GM19328 (cell line): ENCODE measurements at regions not wholly inside any gene's neighbourhood (a gene's known extent, or its start where the extent isn't known, plus 50 kb on each side); places are given as distances from the start of the nearest gene placed in this dataset.
"Not testable (repeated sequence)": the region's sequence is repeated elsewhere in the genome, so short reads cannot be mapped to it uniquely, and the experiment has no call there.

Source experiments
- ATAC-seq: cut with Tn5 transposase; IDR thresholded peaks from one replicate; pipeline ENCODE4 v1.9.1; 2021; ENCODE audit warnings: mild to moderate bottlenecking, moderate library complexity; ENCODE audit not compliant: unreplicated experiment

DNA sequence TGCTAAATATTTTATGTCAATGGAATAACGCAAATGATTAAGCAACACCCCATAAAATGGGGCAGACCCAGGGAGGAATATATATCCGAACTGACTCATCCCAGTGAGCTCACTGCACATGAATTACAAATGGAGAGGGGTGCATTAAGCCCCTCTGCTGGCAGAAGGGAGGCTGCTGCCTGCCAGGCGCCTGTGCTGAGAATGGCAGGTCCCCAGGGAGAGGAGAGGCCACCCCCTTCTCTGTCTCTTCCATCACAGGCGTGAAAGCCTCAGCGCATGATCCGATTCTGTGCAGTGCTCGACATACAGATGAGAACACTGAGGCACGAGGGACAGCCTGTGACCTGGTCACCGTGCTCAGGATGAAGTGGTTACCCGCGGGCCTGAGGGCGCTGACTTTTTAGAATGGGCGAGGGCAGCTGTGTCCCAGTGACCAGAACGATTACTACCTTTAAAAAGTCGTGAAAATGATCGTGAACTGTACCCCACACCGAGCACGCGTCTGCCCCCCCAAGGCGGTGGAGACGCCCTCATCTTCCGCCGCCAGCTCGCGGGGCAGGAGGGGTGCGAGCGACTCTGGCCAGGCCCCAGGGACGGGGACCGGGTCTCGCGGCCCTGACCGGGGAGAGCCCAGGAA, 229.7 kb upstream of the FRG2C start:
- ATAC-seq = not testable (repeated sequence)

DNA sequence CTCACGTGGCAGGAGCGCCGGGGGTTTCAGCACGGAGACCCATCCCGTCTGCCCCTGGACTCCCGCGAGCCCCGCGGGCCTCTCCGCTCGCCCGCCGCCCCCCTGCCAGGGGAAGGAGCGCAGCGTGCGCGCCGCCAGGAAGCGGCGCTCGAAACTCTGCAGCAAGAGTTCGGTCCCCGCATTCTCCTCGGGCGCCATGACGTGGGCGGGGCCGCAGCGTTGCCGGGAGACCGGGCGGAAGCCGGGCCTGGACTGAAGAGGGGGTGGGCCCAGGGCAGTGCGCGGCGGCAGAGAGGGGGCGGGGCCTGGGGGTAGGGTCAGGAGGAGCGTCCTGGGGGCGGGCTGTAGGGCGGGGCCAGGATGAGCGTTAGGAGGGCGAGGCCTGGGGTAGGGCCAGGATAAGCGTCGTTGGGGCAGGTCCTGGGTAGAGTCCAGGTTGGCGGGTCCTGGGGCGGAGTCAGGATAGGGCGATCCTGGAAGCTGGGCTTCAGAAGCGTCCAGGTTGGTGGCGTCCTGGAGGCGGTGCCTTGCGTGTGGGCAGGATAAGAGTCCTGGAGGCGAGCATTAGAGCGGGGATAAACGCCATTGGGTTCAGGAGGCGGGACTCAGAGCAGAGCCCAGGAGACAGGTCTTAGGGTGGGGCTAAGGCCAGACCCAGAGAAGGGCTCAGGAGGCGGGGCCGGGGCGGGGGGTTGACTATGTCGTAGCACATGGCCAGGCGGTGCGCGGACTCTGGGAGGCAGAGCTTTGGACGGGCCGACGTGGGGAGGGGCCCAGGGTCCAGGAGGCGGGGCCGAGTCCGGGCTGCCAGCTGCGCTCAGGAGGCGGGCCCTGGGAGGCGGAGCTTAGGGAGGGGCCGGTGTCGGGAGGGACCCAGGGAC, 229.0 kb upstream of the FRG2C start:
- ATAC-seq = peak; percentile 98

DNA sequence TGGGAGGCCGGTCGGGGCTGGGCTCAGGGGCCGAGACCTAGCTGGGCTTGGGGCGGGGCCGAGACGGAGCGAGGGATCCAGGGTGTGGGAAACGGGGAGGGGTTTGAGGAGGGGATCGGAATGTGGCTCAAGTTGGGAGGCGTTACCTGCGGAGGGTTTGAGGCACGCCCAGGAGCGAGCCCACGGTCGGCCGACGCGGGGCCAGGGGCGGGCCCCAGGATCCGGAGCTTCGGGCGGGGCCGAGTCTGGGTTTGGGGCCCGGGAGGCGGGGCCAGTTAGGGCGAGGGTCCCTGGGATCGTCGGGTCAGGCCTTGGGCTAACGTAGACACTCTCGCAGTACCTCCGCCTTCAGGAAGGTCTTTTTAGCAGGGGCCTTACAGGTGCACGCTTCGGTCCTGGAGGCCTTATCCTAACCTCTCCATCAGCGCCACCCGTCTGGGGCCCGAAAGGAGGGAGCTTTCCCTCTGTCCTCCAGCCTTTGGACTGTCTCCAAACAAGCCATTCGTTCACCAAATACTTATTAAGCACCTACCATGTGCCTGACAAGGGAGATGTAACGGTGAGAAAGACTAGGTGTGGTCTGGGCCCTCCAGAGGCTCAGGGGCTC, 228.2 kb upstream of the FRG2C start:
- ATAC-seq = not testable (repeated sequence)

DNA sequence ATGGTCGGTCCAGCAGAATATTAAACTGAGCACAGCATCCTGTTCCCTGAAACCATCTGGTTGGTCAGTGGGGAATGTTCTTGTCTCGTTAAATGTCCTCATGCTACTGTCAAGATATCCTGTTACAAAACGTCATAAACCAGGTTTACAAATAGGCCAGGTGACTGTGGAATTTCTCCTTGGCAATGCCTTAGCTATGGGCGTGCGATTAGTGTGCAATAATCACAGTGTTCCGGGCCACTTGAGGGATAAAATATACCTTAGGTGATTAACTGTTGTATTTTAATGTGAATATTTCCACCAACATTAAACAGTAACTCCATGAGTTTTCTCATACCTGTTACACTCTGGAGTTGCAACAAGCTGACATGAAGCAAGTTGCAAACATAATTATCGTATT, 223.1 kb upstream of the FRG2C start:
- ATAC-seq = not testable (repeated sequence)

DNA sequence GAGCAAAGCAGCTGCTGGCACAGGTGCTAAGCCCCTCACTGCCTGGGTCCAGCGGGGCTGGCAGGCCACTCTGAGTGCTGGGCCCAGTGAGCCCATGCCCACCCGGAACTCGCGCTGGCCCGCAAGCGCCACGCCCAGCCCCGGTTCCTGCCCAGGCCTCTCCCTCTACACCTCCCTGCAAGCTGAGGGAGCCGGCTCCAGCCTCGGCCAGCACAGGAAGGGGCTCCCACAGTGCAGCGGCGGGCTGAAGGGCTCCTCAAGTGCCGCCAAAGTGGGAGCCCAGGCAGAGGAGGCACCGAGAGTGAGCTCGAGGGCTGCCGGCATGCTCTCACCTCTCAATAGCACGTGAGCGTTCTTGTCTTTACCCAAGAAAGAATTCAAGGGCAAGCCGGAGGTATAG, 219.5 kb upstream of the FRG2C start:
- ATAC-seq = not testable (repeated sequence)

DNA sequence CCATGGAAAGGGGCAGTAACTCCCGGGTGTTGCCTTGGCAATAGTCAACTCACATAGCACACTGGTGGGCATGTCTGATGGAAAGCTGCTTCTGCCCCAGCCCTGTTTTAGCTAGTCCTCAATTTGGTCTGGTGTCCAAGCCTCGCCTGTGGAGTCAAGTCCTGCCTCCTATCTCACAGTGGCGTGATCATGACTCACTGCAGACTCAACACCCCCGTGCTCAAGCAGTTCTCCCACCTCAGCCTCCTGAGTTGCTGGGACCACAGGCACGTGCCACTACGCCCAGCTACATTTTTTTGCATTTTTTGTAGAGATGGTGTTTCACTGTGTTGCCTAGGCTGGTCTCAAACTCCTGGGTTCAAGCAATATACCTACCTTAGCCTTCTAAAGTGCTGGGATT, 218.9 kb upstream of the FRG2C start:
- not testable (repeated sequence) for ATAC-seq

DNA sequence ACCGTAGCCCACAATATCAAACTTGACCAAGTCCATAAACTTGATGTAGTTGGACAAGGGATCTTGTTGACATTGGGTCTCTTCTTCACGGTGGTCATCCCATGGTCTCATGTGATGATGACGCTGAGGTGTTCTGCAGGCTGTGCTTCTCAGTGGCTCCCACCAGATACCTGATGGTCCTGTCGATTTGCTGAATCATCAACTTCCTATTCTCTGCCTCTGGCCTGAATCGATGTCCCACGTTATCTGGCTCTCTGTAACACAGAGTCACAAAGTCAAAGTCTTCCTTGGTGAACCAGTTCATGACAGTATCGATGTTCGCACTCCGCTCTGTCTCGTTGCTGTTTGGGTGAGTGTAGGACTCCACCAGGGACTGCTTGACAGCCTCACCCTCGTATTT, 217.2 kb upstream of the FRG2C start:
- ATAC-seq = not testable (repeated sequence)

DNA sequence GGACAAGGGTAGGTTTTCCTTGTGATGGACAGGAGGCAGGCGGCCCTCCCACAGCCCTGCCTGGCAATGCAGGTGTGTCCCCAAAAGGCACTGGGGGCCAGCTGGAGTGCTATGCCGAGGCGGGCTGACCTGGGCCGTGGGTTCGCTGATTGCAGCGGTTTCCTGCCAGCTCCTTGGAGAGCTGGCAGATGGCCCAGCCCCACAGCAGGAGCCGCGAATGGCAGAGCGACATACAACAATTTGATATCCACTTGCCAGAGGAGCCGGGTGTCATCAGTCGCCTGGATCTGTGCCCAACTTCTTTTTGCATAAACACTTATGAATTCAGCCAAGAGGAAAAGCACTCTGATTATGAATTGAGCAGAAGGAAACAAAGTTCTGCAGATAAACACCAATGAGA, 210.8 kb upstream of the FRG2C start:
- ATAC-seq = not testable (repeated sequence)

DNA sequence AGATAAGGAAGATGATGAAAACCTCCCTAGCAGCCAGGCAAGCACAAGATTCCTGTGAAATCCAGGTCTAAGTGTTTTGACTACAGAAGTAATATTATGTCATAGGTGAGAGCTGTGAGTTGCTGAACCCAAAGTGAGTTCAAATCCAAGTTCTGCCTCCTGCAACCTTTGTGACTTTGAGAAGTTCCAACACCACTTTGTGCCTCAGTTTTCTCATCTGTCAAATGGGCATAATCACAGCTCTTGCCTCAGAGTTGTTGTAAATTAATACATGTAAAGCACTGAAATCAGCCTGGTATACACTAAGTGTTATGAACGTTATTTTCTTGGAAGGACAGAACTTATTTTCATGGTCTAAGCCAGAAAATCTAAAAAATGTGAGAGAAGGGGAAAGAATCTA, 210.3 kb upstream of the FRG2C start:
- ATAC-seq = not testable (repeated sequence)

DNA sequence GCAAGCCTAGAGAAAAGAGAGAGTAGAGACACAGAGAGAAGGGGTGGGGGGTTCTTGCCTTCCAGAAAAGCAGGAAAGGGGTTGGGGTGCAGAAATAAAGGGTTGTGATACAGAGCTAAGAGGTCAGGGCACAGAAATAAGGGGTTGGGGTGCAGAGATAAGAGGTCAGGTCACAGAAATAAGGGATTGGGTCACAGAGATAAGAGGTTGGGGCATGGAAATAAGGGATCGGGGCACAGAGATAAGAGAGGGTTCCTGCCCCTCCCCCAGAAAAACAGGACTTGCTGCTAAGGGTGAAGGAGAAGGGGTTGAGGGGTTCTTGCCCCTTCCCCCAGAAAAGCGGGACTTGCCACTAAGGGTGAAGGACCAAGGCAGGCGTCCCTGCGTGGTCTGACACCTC, 189.6 kb upstream of the FRG2C start:
- ATAC-seq = not testable (repeated sequence)

DNA sequence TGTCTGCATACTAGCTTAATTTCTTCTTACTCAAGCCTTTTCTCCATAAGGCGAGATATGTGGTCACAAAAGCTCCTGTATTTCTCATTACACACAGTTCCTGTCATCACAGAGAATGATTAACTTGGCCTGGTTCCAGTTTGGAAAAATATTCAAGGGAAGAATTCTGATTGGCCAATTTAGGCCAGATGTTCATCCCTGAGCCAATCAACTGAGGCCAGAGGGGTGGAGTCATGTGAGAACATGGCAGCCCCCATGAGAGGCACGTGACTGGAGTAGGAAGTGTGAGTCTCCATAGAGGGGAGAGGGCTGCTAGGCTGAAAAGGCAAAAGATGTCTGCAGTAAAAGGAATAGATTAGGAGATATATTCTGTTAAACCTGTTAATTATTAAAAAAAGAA, 167.5 kb upstream of the FRG2C start:
- ATAC-seq = not testable (repeated sequence)

DNA sequence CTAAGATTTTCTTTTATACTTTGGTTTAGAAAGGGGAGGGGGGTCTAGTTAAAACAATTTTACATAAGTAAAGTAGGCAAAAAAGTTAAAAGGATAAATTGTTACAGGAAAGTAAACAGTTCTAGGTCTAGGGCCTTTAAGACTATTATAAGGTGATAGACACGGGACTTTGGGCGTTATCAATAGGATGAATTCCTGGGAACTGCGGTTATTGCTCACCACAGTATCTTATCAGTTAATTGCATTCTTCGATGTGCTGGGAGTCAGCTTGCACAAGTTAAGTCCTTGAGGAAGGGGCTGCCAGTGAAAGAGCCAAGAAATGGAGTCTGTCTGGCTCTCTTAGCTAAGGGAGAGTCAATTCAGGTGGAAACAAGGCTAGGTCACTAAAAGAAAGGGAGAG, 163.8 kb upstream of the FRG2C start:
- not testable (repeated sequence) for ATAC-seq

DNA sequence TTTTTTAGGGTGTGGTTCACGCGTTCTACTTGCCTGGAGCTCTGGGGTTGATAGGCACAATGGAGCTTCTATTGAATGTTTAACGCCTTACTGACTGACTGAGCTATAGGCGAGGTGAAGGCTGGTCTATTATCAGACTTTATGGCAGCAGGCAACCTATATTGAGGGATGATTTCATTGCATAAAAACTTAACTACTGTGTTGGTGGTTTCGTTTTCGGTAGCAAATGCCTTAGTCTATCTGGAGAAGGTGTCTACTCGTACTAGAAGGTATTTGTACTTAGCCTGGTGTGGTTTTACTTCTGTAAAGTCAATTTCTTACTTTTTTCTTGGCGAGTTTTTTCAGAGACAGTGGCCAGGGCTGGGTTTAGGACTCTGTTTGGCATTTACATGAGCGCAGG, 162.0 kb upstream of the FRG2C start:
- ATAC-seq = not testable (repeated sequence)

DNA sequence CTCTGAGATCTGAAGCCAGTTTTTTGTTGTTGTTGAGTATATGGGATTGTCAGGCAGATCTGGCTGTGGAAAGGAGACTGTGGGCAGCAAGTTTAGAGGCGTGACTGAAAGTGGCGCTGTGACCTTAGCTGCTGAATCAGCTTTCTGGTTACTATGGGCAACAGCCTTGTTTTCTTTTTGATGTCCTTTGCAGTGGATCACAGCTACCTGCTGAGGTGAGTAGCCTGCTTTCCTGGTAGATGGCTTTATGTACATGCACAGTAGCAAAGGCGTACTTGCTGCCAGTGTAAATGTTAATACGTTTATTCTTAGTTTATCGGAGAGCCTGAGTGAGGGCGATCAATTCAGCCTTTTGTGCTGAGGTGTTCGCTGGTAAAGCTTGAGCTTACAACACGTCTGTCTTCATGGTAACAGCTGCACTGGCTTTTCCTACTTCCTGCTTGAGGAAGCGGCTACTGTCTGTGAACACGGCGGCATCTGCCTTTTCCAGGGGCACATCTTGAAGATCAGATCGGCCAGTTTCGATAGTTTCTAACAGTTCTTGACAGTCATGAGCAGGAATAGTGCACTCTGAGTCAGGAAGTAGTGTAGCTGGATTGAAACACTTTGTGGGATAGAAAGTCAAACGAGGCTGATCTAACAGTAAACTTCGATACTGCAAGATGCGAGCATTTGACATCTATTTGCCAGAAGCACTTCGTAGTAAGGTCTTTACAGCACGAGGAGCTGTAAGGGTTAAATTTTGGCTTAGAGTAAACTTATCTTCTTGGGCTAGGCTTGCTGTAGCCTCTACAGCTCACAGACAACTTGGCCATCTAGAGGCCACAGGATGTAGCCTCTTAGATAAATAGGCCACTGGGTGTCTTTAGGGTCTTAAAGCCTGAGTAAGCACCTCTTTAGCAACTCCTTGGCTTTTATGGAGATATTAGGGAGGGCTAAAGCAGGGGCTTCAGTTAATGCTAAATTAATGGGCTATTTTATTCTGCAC, 161.1 kb upstream of the FRG2C start:
- ATAC-seq = not testable (repeated sequence)

DNA sequence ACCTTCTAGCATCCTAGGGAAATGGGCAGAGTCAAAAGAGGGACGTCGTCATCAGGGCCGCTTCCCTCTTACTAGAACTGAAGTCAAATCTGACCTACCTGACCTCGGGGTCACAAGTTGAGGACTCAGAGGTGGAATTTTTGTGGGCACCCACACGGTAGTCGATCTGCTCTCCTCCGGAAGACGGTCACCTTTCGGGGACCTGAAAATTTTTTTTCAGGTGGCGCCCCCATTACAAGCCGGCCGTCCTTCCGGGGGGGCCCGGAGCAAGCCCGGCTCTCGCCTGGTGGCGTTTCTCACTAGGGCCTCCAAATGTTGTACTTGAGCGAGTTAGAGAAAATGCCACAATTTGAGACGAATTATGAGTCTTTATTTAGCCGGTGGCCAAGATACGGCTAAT, 157.5 kb upstream of the FRG2C start:
- no peak for ATAC-seq

DNA sequence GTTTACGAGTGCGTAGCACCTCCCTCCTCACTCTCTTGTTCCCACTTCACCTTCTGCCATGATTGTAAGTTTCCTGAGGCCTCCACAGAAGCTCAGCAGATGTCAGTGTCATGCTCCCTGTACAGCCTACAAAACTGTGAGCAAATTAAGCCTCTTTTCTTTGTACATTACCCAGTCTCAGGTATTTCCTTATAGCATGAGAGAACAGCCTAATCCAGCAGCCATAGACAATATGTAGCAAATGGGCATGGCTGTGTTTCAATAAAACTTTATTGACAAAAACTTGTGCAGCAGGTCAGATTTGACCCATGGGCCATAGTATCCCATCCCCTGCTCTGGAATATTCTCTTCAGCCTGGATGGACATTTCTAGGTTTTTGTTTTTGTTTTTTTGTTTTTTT, 156.2 kb upstream of the FRG2C start:
- not testable (repeated sequence) for ATAC-seq

DNA sequence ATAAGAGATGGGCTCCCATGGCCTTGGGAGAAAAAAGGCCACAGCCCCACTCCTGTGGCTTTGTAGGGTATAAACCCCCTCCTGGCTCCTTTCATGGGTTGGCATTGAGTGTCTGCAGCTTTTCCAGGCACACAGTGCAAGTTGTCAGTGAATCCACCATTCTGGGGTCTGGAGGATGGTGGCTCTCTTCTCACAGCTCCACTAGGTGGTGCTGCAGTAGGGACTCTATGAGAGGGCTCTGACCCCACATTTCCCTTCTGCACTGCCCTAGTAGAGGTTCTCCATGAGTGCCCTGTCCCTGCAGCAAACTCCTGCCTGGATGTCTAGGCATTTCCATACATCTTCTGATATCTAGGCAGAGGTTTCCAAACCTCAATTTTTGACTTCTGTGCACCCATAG, 136.5 kb upstream of the FRG2C start:
- ATAC-seq = not testable (repeated sequence)

DNA sequence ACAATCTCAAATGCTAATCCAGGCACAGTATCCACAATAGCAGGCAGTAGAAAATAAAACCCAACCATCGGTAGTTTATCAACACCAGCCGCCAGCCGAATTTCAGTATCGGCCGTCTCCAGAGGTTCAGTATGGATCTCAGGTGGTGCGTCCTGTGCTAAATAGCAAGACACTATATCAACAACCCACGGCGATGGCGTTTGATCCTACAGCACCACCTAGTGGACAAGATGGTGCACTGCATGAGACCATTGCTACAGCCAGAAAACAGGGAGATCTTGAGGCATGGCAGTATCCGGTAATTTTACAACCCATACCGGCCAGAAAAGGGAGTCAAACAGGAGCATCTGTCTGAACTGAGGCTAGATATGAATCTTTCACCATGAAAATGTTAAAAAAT, 112.0 kb upstream of the FRG2C start:
- ATAC-seq = not testable (repeated sequence)

DNA sequence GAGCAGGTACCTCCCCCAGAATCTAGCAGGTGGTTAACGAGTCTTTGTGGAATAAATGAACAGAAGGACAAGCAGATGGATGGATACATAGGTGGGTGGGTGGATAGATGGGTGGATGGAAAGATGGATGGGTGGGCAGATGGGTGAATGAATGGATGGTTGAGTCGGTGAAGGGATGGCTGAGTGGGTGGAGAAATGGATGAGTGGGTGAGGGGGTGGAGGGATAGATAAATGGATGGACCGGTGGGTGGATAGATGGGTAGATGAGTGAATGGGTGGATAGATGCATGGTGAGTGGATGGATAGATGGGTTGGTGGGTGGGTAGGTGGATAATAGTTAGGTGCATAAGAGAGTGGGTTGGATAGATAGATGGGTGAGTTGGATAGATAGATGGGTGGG, 99.7 kb upstream of the FRG2C start:
- ATAC-seq = not testable (repeated sequence)

DNA sequence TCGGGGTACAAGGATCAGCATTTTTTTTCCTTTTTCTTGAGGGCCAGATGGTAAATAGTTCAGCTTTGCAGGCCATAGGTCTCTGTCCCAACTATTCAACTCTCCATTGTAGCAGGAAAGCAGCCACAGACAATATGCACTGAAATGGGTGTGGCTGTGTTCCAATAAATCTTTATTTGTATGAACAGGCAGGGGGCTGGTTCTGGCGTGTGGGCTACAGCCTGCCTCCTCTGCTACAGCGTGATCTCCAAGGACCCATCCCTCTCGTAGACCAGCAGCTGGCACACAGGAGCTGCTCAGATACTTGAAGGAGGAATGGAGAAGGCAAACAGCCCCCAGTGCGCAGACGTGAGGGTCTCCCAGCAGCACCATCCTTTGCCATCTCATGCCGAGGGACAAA, 91.8 kb upstream of the FRG2C start:
- not testable (repeated sequence) for ATAC-seq

DNA sequence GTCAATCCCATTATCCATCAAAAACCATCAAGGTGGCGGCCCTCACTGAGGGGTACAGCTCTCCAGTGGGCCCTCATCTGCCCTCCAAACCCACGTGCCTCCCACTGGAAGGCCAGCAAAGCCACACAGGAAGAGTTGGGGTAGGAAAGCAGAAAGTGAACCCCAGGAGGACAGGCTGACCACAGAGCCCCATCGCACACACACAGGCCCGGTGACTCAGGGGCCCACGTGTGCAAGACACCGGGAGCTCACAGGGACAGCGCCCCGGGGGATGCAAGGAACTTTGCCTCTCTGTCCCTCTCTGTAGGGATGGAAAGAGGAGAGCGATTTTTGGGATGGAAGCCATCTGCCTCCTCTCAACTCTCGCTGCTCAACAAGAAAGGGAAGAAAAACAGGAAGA, 85.0 kb upstream of the FRG2C start:
- ATAC-seq = not testable (repeated sequence)
